Suprapubic skin (tissue), 4 donors: ENCODE measurements at regions not wholly inside any gene's neighbourhood (a gene's known extent, or its start where the extent isn't known, plus 50 kb on each side); places are given as distances from the start of the nearest gene placed in this dataset.

ENCODE experiments used
- CTCF ChIP-seq, 2 donors: fragments of 200-600 bp in 1 of 2; fragments of 450-650 bp in 1 of 2; sonication (generic) in 1 of 2; IDR thresholded peaks; one replicate each; pipeline ENCODE4 v1.5.1; 2016 to 2019; ENCODE audit warnings: antibody characterized with exemption in 2 of 2, mild to moderate bottlenecking in 1 of 2, moderate library complexity in 1 of 2
- EP300 ChIP-seq: sonication (generic); formaldehyde crosslinking; IDR thresholded peaks from one replicate; pipeline ENCODE4 v1.6.1; 2017; ENCODE audit warnings: antibody characterized with exemption
- POLR2A ChIP-seq, 2 donors: fragments of 450-650 bp; IDR thresholded peaks; one replicate each; pipeline ENCODE4 v1.6.1; 2017; ENCODE audit warnings: antibody characterized with exemption in 2 of 2, mild to moderate bottlenecking in 2 of 2, moderate library complexity in 2 of 2
- POLR2AphosphoS5 ChIP-seq, 3 donors: sonication (generic); formaldehyde crosslinking; IDR thresholded peaks; one replicate each; pipeline ENCODE4 v1.6.1; 2017; ENCODE audit warnings: antibody characterized with exemption in 3 of 3

DNA sequence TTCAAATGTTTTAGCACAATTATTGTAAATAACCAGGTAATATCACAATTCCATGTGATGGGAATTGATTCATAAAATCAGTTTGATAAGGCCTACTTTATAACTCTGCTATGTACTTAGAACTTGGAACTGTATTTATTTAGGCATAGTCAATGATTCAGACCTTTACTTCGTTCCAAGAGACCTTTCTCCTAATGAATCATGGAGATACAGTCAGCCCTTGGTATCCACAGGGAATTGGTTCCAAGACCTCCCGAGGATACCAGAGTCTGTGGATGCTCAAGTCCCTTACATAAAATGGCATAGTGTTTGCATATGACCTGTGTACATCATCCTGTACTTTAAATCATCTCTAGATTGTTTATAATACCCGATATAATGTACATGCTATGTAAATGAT, 60.8 kb upstream of the UMPS start:
- no peak for TF ChIP-seq CTCF (IDR thresholded peaks at IDR 0.05)
- TF ChIP-seq POLR2A (IDR thresholded peaks at IDR 0.05), result no peak
- no peak for TF ChIP-seq POLR2AphosphoS5 (IDR thresholded peaks at IDR 0.05)
- no peak for TF ChIP-seq EP300
